HFFc6 (cell line): ENCODE measurements at regions not wholly inside any gene's neighbourhood (a gene's known extent, or its start where the extent isn't known, plus 50 kb on each side); places are given as distances from the start of the nearest gene placed in this dataset.

Experiments used
- DNase-seq: peaks from one replicate; pipeline ENCODE4 v3.0.0-alpha.2; 2018
- H3K27ac Mint-ChIP-seq: 2 replicates; pipeline ENCODE4 v1.8.0; 2020; ENCODE audit warnings: mild to moderate bottlenecking, mixed read lengths
- H3K27me3 Mint-ChIP-seq: 2 replicates; pipeline ENCODE4 v1.8.0; 2021; ENCODE audit warnings: mild to moderate bottlenecking, moderate library complexity, mixed read lengths; ENCODE audit not compliant: insufficient read depth
- H3K36me3 Mint-ChIP-seq: 2 replicates; pipeline ENCODE4 v1.8.0; 2021; ENCODE audit warnings: low read depth, mixed read lengths
- H3K4me1 Mint-ChIP-seq: 2 replicates; pipeline ENCODE4 v1.8.0; 2020; ENCODE audit warnings: low read depth, mixed read lengths
- H3K4me3 Mint-ChIP-seq: 2 replicates; pipeline ENCODE4 v1.8.0; 2020; ENCODE audit warnings: mild to moderate bottlenecking, moderate library complexity, mixed read lengths
- H3K9me3 Mint-ChIP-seq: 2 replicates; pipeline ENCODE4 v1.8.0; 2020; ENCODE audit warnings: mild to moderate bottlenecking, mixed read lengths
- CTCF ChIP-seq: fragments of 200-600 bp; sonication (generic); IDR thresholded peaks from 2 replicates; pipeline ENCODE4 v1.5.0; 2021; ENCODE audit warnings: antibody characterized with exemption, mild to moderate bottlenecking

- no peak for TF ChIP-seq CTCF
- Mint-ChIP-seq H3K27me3 (no peaks in the 10 kb centered on the region; the same call in 1 of the 2 replicates), H3K27ac (no peak overlapping the region), H3K4me3 (no peak overlapping the region), H3K9me3 (peaks cover 57% of the 10 kb centered on the region), H3K4me1 (no peaks in the 10 kb centered on the region), H3K36me3 (no peaks in the 10 kb centered on the region; the same call in 1 of the 2 replicates)
- no peak for DNase-seq
These were observed 755.7 kb upstream of the GRM7 start for GRCh38 chr3:6105187-6105586.

- Mint-ChIP-seq H3K4me1 (no peaks in the 10 kb centered on the region), H3K27ac (no peak overlapping the region), H3K36me3 (no peaks in the 10 kb centered on the region), H3K9me3 (peaks cover 59% of the 10 kb centered on the region), H3K4me3 (no peak overlapping the region), H3K27me3 (no peaks in the 10 kb centered on the region)
- no peak for TF ChIP-seq CTCF
- no peak for DNase-seq
These were observed 752.0 kb upstream of the GRM7 start for GRCh38 chr3:6108957-6109356.

GRCh38 chr3:6110451-6110850 is 750.5 kb upstream of the GRM7 start:
- no peaks in the 10 kb centered on the region for H3K36me3 Mint-ChIP-seq
- H3K27ac Mint-ChIP-seq: no peak overlapping the region
- peaks cover 54% of the 10 kb centered on the region for H3K9me3 Mint-ChIP-seq
- no peaks in the 10 kb centered on the region for H3K4me1 Mint-ChIP-seq
- no peak for TF ChIP-seq CTCF
- no peak overlapping the region for H3K4me3 Mint-ChIP-seq
- DNase-seq: no peak
- H3K27me3 Mint-ChIP-seq: no peaks in the 10 kb centered on the region

- H3K27me3 Mint-ChIP-seq: no peaks in the 10 kb centered on the region
- no peaks in the 10 kb centered on the region for H3K36me3 Mint-ChIP-seq
- TF ChIP-seq CTCF: no peak
- no peak overlapping the region for H3K4me3 Mint-ChIP-seq
- peaks cover 62% of the 10 kb centered on the region for H3K9me3 Mint-ChIP-seq
- no peak overlapping the region for H3K27ac Mint-ChIP-seq
- no peaks in the 10 kb centered on the region for H3K4me1 Mint-ChIP-seq
- DNase-seq: no peak
These were observed 748.4 kb upstream of the GRM7 start for GRCh38 chr3:6112546-6112945.

GRCh38 chr3:6113338-6113737 is 747.6 kb upstream of the GRM7 start:
- H3K9me3 Mint-ChIP-seq: peaks cover 64% of the 10 kb centered on the region
- no peak for TF ChIP-seq CTCF
- no peaks in the 10 kb centered on the region for H3K27me3 Mint-ChIP-seq
- H3K27ac Mint-ChIP-seq: no peak overlapping the region
- DNase-seq: no peak
- no peak overlapping the region for H3K4me3 Mint-ChIP-seq
- no peaks in the 10 kb centered on the region for H3K36me3 Mint-ChIP-seq
- no peaks in the 10 kb centered on the region for H3K4me1 Mint-ChIP-seq

GRCh38 chr3:6119367-6119766 is 741.5 kb upstream of the GRM7 start:
- Mint-ChIP-seq H3K9me3 (peaks cover 54% of the 10 kb centered on the region), H3K27me3 (no peaks in the 10 kb centered on the region; the same call in 1 of the 2 replicates), H3K36me3 (no peaks in the 10 kb centered on the region), H3K4me1 (no peaks in the 10 kb centered on the region), H3K4me3 (no peak overlapping the region), H3K27ac (no peak overlapping the region)
- no peak for TF ChIP-seq CTCF
- no peak for DNase-seq
